Erythroblast (primary cell): ENCODE measurements at regions not wholly inside any gene's neighbourhood (a gene's known extent, or its start where the extent isn't known, plus 50 kb on each side); places are given as distances from the start of the nearest gene placed in this dataset.

ENCODE experiments used
- GATA1 ChIP-seq: IDR thresholded peaks from 2 replicates; pipeline ENCODE4 v1.6.1; 2011; ENCODE audit warnings: low read depth, mild to moderate bottlenecking, control low read depth, low read length, moderate library complexity
- POLR2A ChIP-seq: IDR thresholded peaks from 2 replicates; pipeline ENCODE4 v1.6.1; 2011; ENCODE audit warnings: mild to moderate bottlenecking, low read length

DNA sequence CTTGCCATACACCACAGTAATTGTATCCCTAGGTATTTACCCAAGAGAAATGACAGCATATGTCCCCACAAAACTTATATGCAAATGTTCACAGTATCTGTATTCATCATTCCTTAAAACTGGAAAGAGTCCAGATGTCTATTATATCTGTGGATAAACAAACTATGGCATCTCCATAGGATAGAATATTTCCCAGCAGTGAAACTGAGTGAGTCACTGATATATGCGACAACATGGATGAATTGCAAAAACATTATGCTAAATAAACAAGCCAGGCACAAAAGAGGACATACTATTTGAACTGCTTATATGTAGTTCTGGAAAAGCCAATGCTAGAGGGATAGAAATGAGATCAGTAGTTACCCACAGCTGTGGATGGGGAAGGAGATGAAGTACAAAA, 359.4 kb upstream of the DSEL start:
- no peak for TF ChIP-seq POLR2A
- no peak for TF ChIP-seq GATA1
